Epidermal melanocyte (primary cell): ENCODE measurements at regions not wholly inside any gene's neighbourhood (a gene's known extent, or its start where the extent isn't known, plus 50 kb on each side); places are given as distances from the start of the nearest gene placed in this dataset.

Experiments used
- DNase-seq: peaks from one replicate; pipeline ENCODE4 v3.0.0; 2011; ENCODE audit warnings: low spot score; ENCODE audit not compliant: insufficient read length

GRCh38 chr2:59694176-59694575 is 859.3 kb downstream of the BCL11A start:
- no peak for DNase-seq

GRCh38 chr2:59693231-59693959 is 860.1 kb downstream of the BCL11A start:
- DNase-seq = no peak

GRCh38 chr2:59691518-59692190 is 861.8 kb downstream of the BCL11A start:
- no peak for DNase-seq

GRCh38 chr2:59690849-59691248 is 862.6 kb downstream of the BCL11A start:
- DNase-seq = no peak

- no peak for DNase-seq
Observed at GRCh38 chr2:59684771-59685166, 868.7 kb downstream of the BCL11A start.

GRCh38 chr2:59684116-59684770 is 869.2 kb downstream of the BCL11A start:
- DNase-seq = no peak

GRCh38 chr2:59680863-59681262 is 872.6 kb downstream of the BCL11A start:
- DNase-seq = no peak

GRCh38 chr2:59677158-59677557 is 876.3 kb downstream of the BCL11A start:
- no peak for DNase-seq

GRCh38 chr2:59674100-59674499 is 879.4 kb downstream of the BCL11A start:
- DNase-seq = no peak

GRCh38 chr2:59665021-59665420 is 888.4 kb downstream of the BCL11A start:
- no peak for DNase-seq

- DNase-seq = no peak
Observed at GRCh38 chr2:59662127-59662861, 891.2 kb downstream of the BCL11A start.

GRCh38 chr2:59660262-59660661 is 893.2 kb downstream of the BCL11A start:
- no peak for DNase-seq

GRCh38 chr2:59658906-59659635 is 894.4 kb downstream of the BCL11A start:
- no peak for DNase-seq

GRCh38 chr2:59655809-59656208 is 897.6 kb downstream of the BCL11A start:
- no peak for DNase-seq

- DNase-seq = no peak
Observed at GRCh38 chr2:59654710-59655109, 898.7 kb downstream of the BCL11A start.

GRCh38 chr2:59653164-59653563 is 900.3 kb downstream of the BCL11A start:
- DNase-seq = no peak

- no peak for DNase-seq
Observed at GRCh38 chr2:59630789-59631188, 922.7 kb downstream of the BCL11A start.

GRCh38 chr2:59627599-59627998 is 925.9 kb downstream of the BCL11A start:
- no peak for DNase-seq

- DNase-seq = no peak
Observed at GRCh38 chr2:59622599-59623308, 930.7 kb downstream of the BCL11A start.

GRCh38 chr2:59604123-59604522 is 949.3 kb downstream of the BCL11A start:
- no peak for DNase-seq
